AG04449 (cell line): ENCODE measurements at regions not wholly inside any gene's neighbourhood (a gene's known extent, or its start where the extent isn't known, plus 50 kb on each side); places are given as distances from the start of the nearest gene placed in this dataset.

Experiments
- CTCF ChIA-PET: fragments of 350-600 bp; formaldehyde crosslinking; extraction: SDS; loops from one replicate; lab custom pipeline; 2021; ENCODE audit warnings: antibody characterized with exemption; lab: Yijun Ruan, JAX
- POLR2A ChIA-PET: fragments of 400-600, 350-600 bp; formaldehyde crosslinking; extraction: SDS; loops from one replicate; lab custom pipeline; 2020; ENCODE audit warnings: antibody characterized with exemption, inconsistent platforms; lab: Yijun Ruan, JAX
- DNase-seq: peaks from one replicate; pipeline ENCODE4 v3.0.0-alpha.2; 2010; ENCODE audit warnings: low read depth, low spot score
- H3K4me3 ChIP-seq: 2 replicates; pipeline ENCODE4 v1.5.1; 2011; ENCODE audit warnings: low read depth, mild to moderate bottlenecking, control low read depth, low read length
- CTCF ChIP-seq: IDR thresholded peaks from one replicate; pipeline ENCODE4 v1.5.1; 2011; ENCODE audit warnings: mild to moderate bottlenecking, moderate library complexity, low read length, control low read depth, inconsistent platforms; ENCODE audit not compliant: insufficient read depth; ENCODE audit errors: missing control alignments

GRCh38 chr15:91710080-91710698, 143.3 kb upstream of the SLCO3A1 start:
- DNase-seq, result no peak
- ChIA-PET POLR2A (no interaction called here), CTCF (no interaction called here)
- no peak overlapping the region for H3K4me3 ChIP-seq
- TF ChIP-seq CTCF, result no peak

- no peak overlapping the region for H3K4me3 ChIP-seq
- CTCF ChIA-PET, result no interaction called here
- POLR2A ChIA-PET, result no interaction called here
- DNase-seq, result no peak
- TF ChIP-seq CTCF, result no peak
Observed at GRCh38 chr15:91711384-91712033, 142.0 kb upstream of the SLCO3A1 start.

GRCh38 chr15:91712286-91712685, 141.2 kb upstream of the SLCO3A1 start:
- DNase-seq, result no peak
- TF ChIP-seq CTCF, result no peak
- POLR2A ChIA-PET, result no interaction called here
- H3K4me3 ChIP-seq, result no peak overlapping the region
- CTCF ChIA-PET, result no interaction called here

DNA sequence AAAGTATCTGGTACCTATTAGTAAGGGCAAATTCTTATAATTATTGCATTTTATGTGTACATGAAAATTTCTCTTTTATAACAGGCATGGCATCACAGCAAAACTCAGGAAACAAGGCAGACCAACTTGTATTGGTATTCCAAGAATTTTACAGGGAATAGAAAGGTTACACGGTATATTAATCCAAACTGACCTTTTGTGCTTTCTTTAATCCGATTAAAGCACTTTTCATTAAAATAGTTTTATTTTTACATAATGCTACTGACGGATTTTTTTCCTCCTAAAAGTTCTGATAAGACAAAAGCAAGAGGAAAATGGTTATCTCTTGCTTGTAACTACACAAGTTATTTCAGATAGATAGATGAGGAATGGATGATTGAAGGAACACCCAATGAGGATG, 137.0 kb upstream of the SLCO3A1 start:
- no peak for DNase-seq
- H3K4me3 ChIP-seq, result no peak overlapping the region
- CTCF ChIA-PET, result interaction anchor here (1.6 kb wide), 1 partner anchor 11 kb away, joined by 4 read pairs; no protein-coding TSS in a partner anchor
- no peak for TF ChIP-seq CTCF
- POLR2A ChIA-PET, result no interaction called here

DNA sequence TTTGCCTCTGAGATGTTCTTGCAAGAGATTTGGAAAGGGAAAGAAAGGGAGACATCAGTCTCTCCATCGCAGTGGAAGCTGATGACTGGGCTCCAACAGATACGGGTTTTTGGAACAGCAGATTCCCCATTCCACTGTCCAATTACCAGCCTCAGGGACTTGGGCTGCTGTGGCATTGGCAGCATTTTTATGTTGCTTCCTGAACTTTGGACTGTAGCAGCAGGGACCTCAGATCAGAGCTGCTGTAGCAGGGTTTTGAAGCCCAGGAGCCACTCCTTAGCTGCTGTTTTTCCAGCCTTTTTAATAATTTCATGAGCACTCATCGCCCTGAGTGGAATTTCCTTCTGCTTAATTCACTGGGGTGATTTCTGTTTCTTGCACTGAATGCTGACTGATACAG, 135.7 kb upstream of the SLCO3A1 start:
- no peak for DNase-seq
- CTCF ChIA-PET, result no interaction called here
- H3K4me3 ChIP-seq, result no peak overlapping the region
- TF ChIP-seq CTCF, result no peak
- POLR2A ChIA-PET, result no interaction called here

DNA sequence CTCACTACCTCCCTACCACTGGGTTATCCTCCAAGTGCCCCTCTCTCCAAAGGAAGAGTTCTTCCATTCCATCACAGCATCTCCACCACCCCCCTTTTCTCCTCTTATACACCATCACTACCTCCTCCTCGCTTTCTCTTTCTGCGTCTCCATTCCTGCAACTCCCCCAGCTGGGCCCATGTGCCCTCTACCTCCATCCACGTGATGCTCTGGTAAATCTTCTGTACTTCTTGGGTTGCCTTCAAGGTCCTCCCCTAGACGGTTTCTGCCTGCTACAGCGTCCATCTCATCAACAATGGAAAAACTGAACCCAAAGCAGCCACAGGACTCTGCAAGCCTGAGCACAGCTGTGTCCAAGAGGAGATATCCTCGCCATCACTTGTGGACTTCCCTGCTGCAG, 129.5 kb upstream of the SLCO3A1 start:
- CTCF ChIA-PET, result interaction anchor here (2.0 kb wide), 1 partner anchor 18 kb away, joined by 7 read pairs; no protein-coding TSS in a partner anchor
- no peak overlapping the region for H3K4me3 ChIP-seq
- no peak for DNase-seq
- TF ChIP-seq CTCF, result no peak
- POLR2A ChIA-PET, result no interaction called here
